Heart left ventricle (tissue), 16 donors: ENCODE measurements at regions not wholly inside any gene's neighbourhood (a gene's known extent, or its start where the extent isn't known, plus 50 kb on each side); places are given as distances from the start of the nearest gene placed in this dataset.

Experiments used
- ATAC-seq, 4 donors: fragments of 200-7000 bp; cut with Tn5 transposase; one replicate each; pipeline ENCODE4 v1.9.1; 2020 to 2022; ENCODE audit warnings: moderate library complexity in 4 of 4, mild to moderate bottlenecking in 3 of 4, moderate number of reproducible peaks in 1 of 4
- DNase-seq, 5 donors: peaks; one replicate each; pipeline ENCODE4 v3.0.0-alpha.2; 2020
- H3K27ac ChIP-seq, 12 donors: fragments of 200-600 bp; sonication (generic) in 4 of 12; one replicate each; pipeline versions ENCODE4 v1.5.0 to v1.8.0; 2016 to 2022; ENCODE audit warnings: mild to moderate bottlenecking in 2 of 12
- H3K27me3 ChIP-seq, 9 donors: fragments of 200-600 bp; sonication (generic) in 2 of 9; one replicate each; pipeline versions ENCODE4 v1.5.1 to v1.8.0; 2016 to 2022; ENCODE audit warnings: mild to moderate bottlenecking in 3 of 9
- H3K36me3 ChIP-seq, 9 donors: fragments of 200-600 bp; sonication (generic) in 2 of 9; one replicate each; pipeline versions ENCODE4 v1.5.0 to v1.8.0; 2018 to 2022; ENCODE audit warnings: mild to moderate bottlenecking in 2 of 9
- H3K4me1 ChIP-seq, 12 donors: fragments of 200-600 bp; sonication (generic) in 4 of 12; one replicate each; pipeline versions ENCODE4 v1.5.0 to v1.8.0; 2016 to 2022; ENCODE audit warnings: mild to moderate bottlenecking in 3 of 12
- H3K4me3 ChIP-seq, 12 donors: fragments of 200-600 bp; sonication (generic) in 4 of 12; one replicate each; pipeline versions ENCODE4 v1.5.0 to v1.8.0; 2017 to 2022; ENCODE audit warnings: mild to moderate bottlenecking in 9 of 12, moderate library complexity in 4 of 12
- H3K9me3 ChIP-seq, 12 donors: fragments of 200-600 bp; sonication (generic) in 4 of 12; one replicate each; pipeline versions ENCODE4 v1.5.0 to v1.8.0; 2016 to 2022; ENCODE audit warnings: mild to moderate bottlenecking in 1 of 12
- POLR2A ChIP-seq, 2 donors: fragments of 450-650 bp; IDR thresholded peaks; one replicate each; pipeline ENCODE4 v1.6.1; 2017; ENCODE audit warnings: antibody characterized with exemption in 2 of 2, mild to moderate bottlenecking in 2 of 2, moderate library complexity in 2 of 2
- WGBS, 4 donors: extraction: QIAGEN DNeasy Blood & Tissue Kit in 2 of 4; methylation state at CpG; one replicate each; pipeline versions ENCODE4 v1.1.5 to v1.1.7; 2013 to 2018; 5-methylcytosine and 5-hydroxymethylcytosine counted together
- intact Hi-C, 10 donors: fragments of 100-400 bp; cut with DNase I; formaldehyde crosslinking; loops; one replicate each; pipeline versions ENCODE4 v1.11.1 to v1.14.2; 2022
- TF ChIP-seq, protein P1 (sequence below), 12 donors: fragments of 200-600 bp; sonication (generic) in 4 of 12; IDR thresholded peaks; one replicate each; pipeline versions ENCODE4 v1.5.0 to v1.8.0; 2018 to 2022; ENCODE audit warnings: antibody characterized with exemption in 12 of 12, mild to moderate bottlenecking in 5 of 12
- donor health status: ischemic (EF 13 %, LVEDD 7.1; RV severe dilation, severe dysfunction).
- donor health status: healthy with polysubstance abuse.
- donor health status: DM: no; HTN: yes; CAD: no.
- donor health status: DM: no; HTN: no; CAD: no.
- donor health status: ischemic (EF 25% LVEDD 6.9; RV normal size, moderate dysfunction).
- donor health status: ischemic (EF 25% LVEDD 5.7; RV mildly dilated, moderate dysfunction).
- donor health status: healthy.
- donor health status: DM: yes; HTN: yes; CAD: no.
- donor health status: ischemic (EF 35%, LVEDD 5.7; RV mildly dilated, moderate dysfunction).
- donor health status: nonischemic (EF 11% LVEDD 7.7; RV severe dilation, severe dysfunction).
- donor health status: DM: yes; HTN: yes; CAD: no.
- donor health status: PGD.
- donor health status: ischemic (EF 29% LVEDD 5.4; RV normal size, mild dysfunction).
- donor health status: nonischemic (EF 23%, LVEDD 6.1; RV moderate dilation, normal function).

DNA sequence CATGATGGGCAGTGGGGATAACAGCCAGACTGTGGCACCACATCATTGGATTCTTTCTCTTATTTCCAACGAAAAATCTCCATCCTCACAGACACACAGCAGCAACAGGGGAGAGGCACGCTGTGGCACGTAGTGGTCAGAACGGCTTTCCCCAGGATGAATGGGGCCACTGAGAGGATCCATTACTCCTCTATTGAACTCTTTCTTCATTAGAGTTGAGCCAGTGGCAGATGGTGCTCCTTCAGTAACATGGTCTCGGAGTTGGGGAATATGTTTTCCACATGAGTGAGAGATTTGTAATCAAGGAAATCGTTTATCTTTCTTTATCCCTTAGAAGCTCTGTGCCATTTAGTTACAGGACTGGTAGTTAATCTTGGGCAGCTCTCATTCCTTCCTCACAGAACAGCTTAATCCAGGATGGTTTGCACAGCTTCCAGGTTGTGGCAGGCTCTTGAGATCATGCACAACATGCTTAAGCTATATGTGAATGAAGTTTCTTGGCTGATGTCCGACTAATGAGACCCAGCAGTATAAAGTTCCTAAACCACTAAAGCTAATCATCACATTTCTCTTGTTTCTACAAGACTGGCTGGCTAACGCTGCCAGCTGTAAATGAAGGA is 180.5 kb upstream of the SLC10A2 start:
- Histone ChIP-seq H3K27ac (no peak overlapping the region), H3K4me3 (no peak overlapping the region), H3K36me3 (no peaks in the 10 kb centered on the region), H3K27me3 (no peaks in the 10 kb centered on the region), H3K9me3 (peaks cover 0 to 4% (median 0%) of the 10 kb centered on the region in 12 donors), H3K4me1 (no peaks in the 10 kb centered on the region)
- TF ChIP-seq POLR2A (IDR thresholded peaks at IDR 0.05) = no peak
- TF ChIP-seq, protein P1, sequence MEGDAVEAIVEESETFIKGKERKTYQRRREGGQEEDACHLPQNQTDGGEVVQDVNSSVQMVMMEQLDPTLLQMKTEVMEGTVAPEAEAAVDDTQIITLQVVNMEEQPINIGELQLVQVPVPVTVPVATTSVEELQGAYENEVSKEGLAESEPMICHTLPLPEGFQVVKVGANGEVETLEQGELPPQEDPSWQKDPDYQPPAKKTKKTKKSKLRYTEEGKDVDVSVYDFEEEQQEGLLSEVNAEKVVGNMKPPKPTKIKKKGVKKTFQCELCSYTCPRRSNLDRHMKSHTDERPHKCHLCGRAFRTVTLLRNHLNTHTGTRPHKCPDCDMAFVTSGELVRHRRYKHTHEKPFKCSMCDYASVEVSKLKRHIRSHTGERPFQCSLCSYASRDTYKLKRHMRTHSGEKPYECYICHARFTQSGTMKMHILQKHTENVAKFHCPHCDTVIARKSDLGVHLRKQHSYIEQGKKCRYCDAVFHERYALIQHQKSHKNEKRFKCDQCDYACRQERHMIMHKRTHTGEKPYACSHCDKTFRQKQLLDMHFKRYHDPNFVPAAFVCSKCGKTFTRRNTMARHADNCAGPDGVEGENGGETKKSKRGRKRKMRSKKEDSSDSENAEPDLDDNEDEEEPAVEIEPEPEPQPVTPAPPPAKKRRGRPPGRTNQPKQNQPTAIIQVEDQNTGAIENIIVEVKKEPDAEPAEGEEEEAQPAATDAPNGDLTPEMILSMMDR (IDR thresholded peaks at IDR 0.05) = no peak
- intact Hi-C loops = no loop called here
- WGBS, 4 donors = 74 to 84% (median 78%) methylated on average over 8 of the region's 8 CpGs
- no peak for ATAC-seq
- DNase-seq = no peak

DNA sequence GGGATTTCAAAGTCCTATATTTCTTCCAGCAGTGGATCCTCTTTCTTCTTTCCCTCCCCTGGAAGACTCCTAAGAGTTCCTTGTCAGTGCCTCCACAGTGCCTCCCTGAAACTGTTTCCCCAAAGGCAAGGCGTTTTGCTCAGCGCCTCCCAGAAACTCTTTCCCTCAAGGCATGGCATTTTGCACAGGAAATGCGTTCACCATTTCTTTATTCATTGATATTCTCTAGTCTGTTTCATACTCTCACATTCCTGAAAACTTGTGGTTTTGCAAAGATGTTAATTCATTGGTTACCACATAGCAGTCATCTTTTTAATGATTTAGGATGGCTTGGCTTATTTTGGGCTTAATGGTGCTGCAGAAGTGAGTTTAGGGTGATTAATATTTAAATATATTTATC is 177.3 kb upstream of the SLC10A2 start:
- no peaks in the 10 kb centered on the region for H3K36me3 ChIP-seq
- TF ChIP-seq, protein P1 (IDR thresholded peaks at IDR 0.05) = no peak
- no peak for TF ChIP-seq POLR2A (IDR thresholded peaks at IDR 0.05)
- no peak overlapping the region for H3K4me3 ChIP-seq
- no peak overlapping the region for H3K27ac ChIP-seq
- DNase-seq (no peak), ATAC-seq (no peak)
- intact Hi-C loops = no loop called here
- H3K4me1 ChIP-seq = no peaks in the 10 kb centered on the region
- no peaks in the 10 kb centered on the region for H3K9me3 ChIP-seq
- no peaks in the 10 kb centered on the region for H3K27me3 ChIP-seq
- WGBS, 4 donors = 88 to 93% (median 91%) methylated on average over 3 of the region's 3 CpGs

DNA sequence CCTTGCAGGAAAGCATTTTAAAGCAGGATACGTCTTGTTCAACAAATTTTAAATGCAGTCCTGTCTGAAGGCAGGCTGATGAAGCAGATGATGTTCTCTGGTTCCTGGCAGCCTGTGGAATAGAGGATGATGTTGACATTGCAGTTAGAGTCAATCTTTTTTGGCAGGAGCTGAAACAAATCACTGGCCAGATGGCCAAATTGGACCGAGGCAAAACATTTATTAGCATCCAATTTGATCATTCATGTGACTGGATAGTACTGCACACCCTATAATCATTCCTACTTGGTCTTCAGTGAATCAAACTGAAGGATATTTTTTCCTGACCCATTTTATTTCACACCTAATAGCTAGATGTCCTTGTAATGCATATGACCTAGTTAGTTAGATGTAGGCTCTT is 172.2 kb upstream of the SLC10A2 start:
- no peak overlapping the region for H3K27ac ChIP-seq
- DNase-seq (no peak), ATAC-seq (no peak)
- H3K27me3 ChIP-seq = no peaks in the 10 kb centered on the region
- peaks cover 0 to 5% (median 0%) of the 10 kb centered on the region in 12 donors for H3K9me3 ChIP-seq
- no peaks in the 10 kb centered on the region for H3K36me3 ChIP-seq
- H3K4me1 ChIP-seq = no peaks in the 10 kb centered on the region
- no peak for TF ChIP-seq POLR2A (IDR thresholded peaks at IDR 0.05)
- TF ChIP-seq, protein P1 (IDR thresholded peaks at IDR 0.05) = no peak
- H3K4me3 ChIP-seq = no peak overlapping the region
- intact Hi-C loops = no loop called here
- 54 to 76% (median 66%) methylated on average over 2 of the region's 2 CpGs for WGBS, 4 donors

DNA sequence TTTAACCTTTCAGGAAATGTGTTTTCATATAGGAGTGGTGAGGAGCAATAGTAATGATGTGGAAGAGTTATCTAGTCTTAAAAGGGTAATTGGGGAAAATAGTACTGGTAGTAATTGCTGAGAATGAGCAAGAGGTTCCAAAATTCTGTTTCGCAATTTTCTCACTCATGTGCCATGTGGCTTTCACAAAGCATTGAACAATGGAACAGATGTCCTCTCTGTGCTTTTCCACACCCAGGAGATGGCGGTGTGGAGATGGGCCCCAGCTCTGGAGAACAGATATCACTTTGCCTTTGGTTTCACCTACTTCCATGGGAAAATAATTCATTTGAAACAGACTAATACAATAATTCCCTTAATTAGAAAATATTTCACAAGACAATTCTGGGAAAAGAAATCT is 170.0 kb upstream of the SLC10A2 start:
- ATAC-seq (no peak), DNase-seq (no peak)
- 81 to 94% (median 90%) methylated on average over 2 of the region's 2 CpGs for WGBS, 4 donors

More for the DNA sequence above, 170.0 kb upstream of the SLC10A2 start:
- no peaks in the 10 kb centered on the region for H3K27me3 ChIP-seq
- H3K27ac ChIP-seq = no peak overlapping the region
- H3K4me3 ChIP-seq = no peak overlapping the region
- H3K4me1 ChIP-seq = no peaks in the 10 kb centered on the region
- intact Hi-C loops = no loop called here
- H3K36me3 ChIP-seq = no peaks in the 10 kb centered on the region
- TF ChIP-seq, protein P1 (IDR thresholded peaks at IDR 0.05) = no peak
- TF ChIP-seq POLR2A (IDR thresholded peaks at IDR 0.05) = no peak
- H3K9me3 ChIP-seq = peaks cover 0 to 5% (median 0%) of the 10 kb centered on the region in 12 donors
